GM23248 (cell line): ENCODE measurements at regions not wholly inside any gene's neighbourhood (a gene's known extent, or its start where the extent isn't known, plus 50 kb on each side); places are given as distances from the start of the nearest gene placed in this dataset.

ENCODE experiments used
- EZH2 ChIP-seq: fragments of 200-600 bp; sonication (generic); IDR thresholded peaks from 2 replicates; pipeline ENCODE4 v1.6.1; 2018; ENCODE audit warnings: antibody characterized with exemption, mild to moderate bottlenecking; ENCODE audit not compliant: insufficient read depth, poor library complexity, severe bottlenecking
- EZH2phosphoT487 ChIP-seq: fragments of 200-600 bp; sonication (generic); IDR thresholded peaks from 2 replicates; pipeline ENCODE4 v1.6.1; 2018; ENCODE audit warnings: antibody characterized with exemption, moderate library complexity, mild to moderate bottlenecking, low read depth; ENCODE audit not compliant: insufficient read depth

DNA sequence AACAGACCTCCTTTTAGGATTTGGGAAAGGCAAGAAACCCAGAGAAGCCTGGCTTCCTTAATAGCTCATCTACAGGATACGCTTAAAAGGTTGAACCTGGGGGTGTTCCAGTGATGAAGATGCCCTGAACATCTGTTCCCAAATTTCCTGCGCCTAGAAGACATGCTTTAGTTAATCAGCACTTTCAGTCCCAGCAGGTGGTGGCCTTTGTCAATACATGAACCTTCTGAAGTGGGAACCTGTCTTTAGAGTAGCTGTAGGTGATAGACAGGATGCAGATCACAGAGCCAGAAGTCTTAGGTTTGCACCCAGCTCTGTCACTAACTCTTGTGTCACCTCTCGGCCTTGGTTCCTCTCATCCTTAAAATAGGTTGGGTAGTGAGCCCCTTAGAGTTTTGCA, 149.7 kb upstream of the SYNPR start:
- no peak for TF ChIP-seq EZH2
- no peak for TF ChIP-seq EZH2phosphoT487
